Activated CD8-positive, alpha-beta T cell treated with anti-CD3 and anti-CD28 coated beads, Interleukin-2, amount 10 ng/mL, durations not matched to agents 7 days and 5 days (primary cell): ENCODE measurements at regions not wholly inside any gene's neighbourhood (a gene's known extent, or its start where the extent isn't known, plus 50 kb on each side); places are given as distances from the start of the nearest gene placed in this dataset.

Experiments
- ATAC-seq: fragments of 150-1000 bp; cut with Tn5 transposase; one replicate; pipeline ENCODE4 v1.10.0; 2021; ENCODE audit warnings: moderate library complexity
- CTCF ChIA-PET: fragments of 350-600 bp; sonication (Branson Sonifier 250); formaldehyde crosslinking; loops from one replicate; lab custom pipeline; 2021; ENCODE audit warnings: antibody characterized with exemption; lab: Charles Lee
- POLR2A ChIA-PET: fragments of 350-600 bp; sonication (Branson Sonifier 250); formaldehyde crosslinking; loops from one replicate; lab custom pipeline; 2021; ENCODE audit warnings: antibody characterized with exemption; lab: Charles Lee
- DNase-seq: peaks from one replicate; pipeline ENCODE4 v3.0.0-alpha.2; 2020
- H3K27ac Mint-ChIP-seq: one replicate; pipeline ENCODE4 v1.8.0; 2021; ENCODE audit warnings: mild to moderate bottlenecking, mixed read lengths
- H3K27me3 Mint-ChIP-seq: one replicate; pipeline ENCODE4 v1.8.0; 2021; ENCODE audit warnings: low read depth, mixed read lengths
- H3K36me3 Mint-ChIP-seq: one replicate; pipeline ENCODE4 v1.8.0; 2021; ENCODE audit warnings: low read depth, mixed read lengths
- H3K4me1 Mint-ChIP-seq: one replicate; pipeline ENCODE4 v1.8.0; 2021; ENCODE audit warnings: low read depth, mixed read lengths
- H3K4me3 Mint-ChIP-seq: one replicate; pipeline ENCODE4 v1.8.0; 2021; ENCODE audit warnings: mild to moderate bottlenecking, mixed read lengths
- H3K9me3 Mint-ChIP-seq: one replicate; pipeline ENCODE4 v1.8.0; 2022; ENCODE audit warnings: mixed read lengths; ENCODE audit not compliant: insufficient read depth

- Mint-ChIP-seq H3K36me3 (no peaks in the 10 kb centered on the region), H3K27ac (no peak overlapping the region), H3K4me1 (no peaks in the 10 kb centered on the region), H3K27me3 (no peaks in the 10 kb centered on the region), H3K4me3 (no peak overlapping the region), H3K9me3 (peaks cover 15% of the 10 kb centered on the region)
- DNase-seq (no peak), ATAC-seq (no peak)
- ChIA-PET CTCF (no interaction called here), POLR2A (no interaction called here)
Observed at GRCh38 chr12:128077211-128077916, 189.6 kb upstream of the TMEM132C start.

GRCh38 chr12:128077917-128078298 lies 189.1 kb upstream of the TMEM132C start:
- Mint-ChIP-seq H3K27ac (no peak overlapping the region), H3K4me1 (no peaks in the 10 kb centered on the region), H3K27me3 (no peaks in the 10 kb centered on the region), H3K9me3 (peaks cover 11% of the 10 kb centered on the region), H3K4me3 (no peak overlapping the region), H3K36me3 (no peaks in the 10 kb centered on the region)
- DNase-seq (no peak), ATAC-seq (no peak)
- POLR2A ChIA-PET, result no interaction called here
- CTCF ChIA-PET, result no interaction called here

GRCh38 chr12:128078301-128078971 lies 188.5 kb upstream of the TMEM132C start:
- Mint-ChIP-seq H3K4me3 (no peak overlapping the region), H3K36me3 (no peaks in the 10 kb centered on the region), H3K27ac (no peak overlapping the region), H3K4me1 (no peaks in the 10 kb centered on the region), H3K9me3 (peaks cover 8% of the 10 kb centered on the region), H3K27me3 (no peaks in the 10 kb centered on the region)
- DNase-seq (no peak), ATAC-seq (no peak)
- POLR2A ChIA-PET, result no interaction called here
- CTCF ChIA-PET, result no interaction called here

GRCh38 chr12:128079446-128079845 lies 187.5 kb upstream of the TMEM132C start:
- no peaks in the 10 kb centered on the region for H3K36me3 Mint-ChIP-seq
- peaks cover 8% of the 10 kb centered on the region for H3K9me3 Mint-ChIP-seq
- no peaks in the 10 kb centered on the region for H3K27me3 Mint-ChIP-seq
- DNase-seq, result no peak
- ATAC-seq, result no peak
- CTCF ChIA-PET, result no interaction called here
- no peak overlapping the region for H3K27ac Mint-ChIP-seq
- POLR2A ChIA-PET, result no interaction called here
- H3K4me1 Mint-ChIP-seq, result no peaks in the 10 kb centered on the region
- no peak overlapping the region for H3K4me3 Mint-ChIP-seq

- no peaks in the 10 kb centered on the region for H3K4me1 Mint-ChIP-seq
- CTCF ChIA-PET, result no interaction called here
- POLR2A ChIA-PET, result no interaction called here
- ATAC-seq (no peak), DNase-seq (no peak)
- no peak overlapping the region for H3K4me3 Mint-ChIP-seq
- H3K27me3 Mint-ChIP-seq, result no peaks in the 10 kb centered on the region
- no peaks in the 10 kb centered on the region for H3K36me3 Mint-ChIP-seq
- H3K9me3 Mint-ChIP-seq, result peaks cover 4% of the 10 kb centered on the region
- no peak overlapping the region for H3K27ac Mint-ChIP-seq
Observed at GRCh38 chr12:128083132-128083729, 183.7 kb upstream of the TMEM132C start.

- no peak for ATAC-seq
- no peaks in the 10 kb centered on the region for H3K4me1 Mint-ChIP-seq
- ChIA-PET CTCF (no interaction called here), POLR2A (no interaction called here)
- H3K9me3 Mint-ChIP-seq, result peaks cover 6% of the 10 kb centered on the region
- H3K27ac Mint-ChIP-seq, result no peak overlapping the region
- H3K27me3 Mint-ChIP-seq, result no peaks in the 10 kb centered on the region
- no peak for DNase-seq
- no peak overlapping the region for H3K4me3 Mint-ChIP-seq
- H3K36me3 Mint-ChIP-seq, result no peaks in the 10 kb centered on the region
Observed at GRCh38 chr12:128088926-128089325, 178.0 kb upstream of the TMEM132C start.

GRCh38 chr12:128089961-128090360 lies 177.0 kb upstream of the TMEM132C start:
- H3K36me3 Mint-ChIP-seq, result no peaks in the 10 kb centered on the region
- no peak overlapping the region for H3K27ac Mint-ChIP-seq
- no peaks in the 10 kb centered on the region for H3K27me3 Mint-ChIP-seq
- no peaks in the 10 kb centered on the region for H3K4me1 Mint-ChIP-seq
- CTCF ChIA-PET, result no interaction called here
- POLR2A ChIA-PET, result no interaction called here
- peaks cover 6% of the 10 kb centered on the region for H3K9me3 Mint-ChIP-seq
- ATAC-seq (no peak), DNase-seq (no peak)
- no peak overlapping the region for H3K4me3 Mint-ChIP-seq

GRCh38 chr12:128091101-128091720 lies 175.8 kb upstream of the TMEM132C start:
- Mint-ChIP-seq H3K36me3 (no peaks in the 10 kb centered on the region), H3K27me3 (no peaks in the 10 kb centered on the region), H3K27ac (no peak overlapping the region), H3K4me3 (no peak overlapping the region), H3K9me3 (peaks cover 10% of the 10 kb centered on the region), H3K4me1 (no peaks in the 10 kb centered on the region)
- no peak for ATAC-seq
- ChIA-PET POLR2A (no interaction called here), CTCF (no interaction called here)
- no peak for DNase-seq

GRCh38 chr12:128091951-128092382 lies 175.0 kb upstream of the TMEM132C start:
- no peaks in the 10 kb centered on the region for H3K4me1 Mint-ChIP-seq
- no peaks in the 10 kb centered on the region for H3K27me3 Mint-ChIP-seq
- ChIA-PET POLR2A (no interaction called here), CTCF (no interaction called here)
- no peak for ATAC-seq
- no peak for DNase-seq
- H3K4me3 Mint-ChIP-seq, result no peak overlapping the region
- no peak overlapping the region for H3K27ac Mint-ChIP-seq
- peaks cover 11% of the 10 kb centered on the region for H3K9me3 Mint-ChIP-seq
- H3K36me3 Mint-ChIP-seq, result no peaks in the 10 kb centered on the region

- ChIA-PET CTCF (no interaction called here), POLR2A (no interaction called here)
- peaks cover 13% of the 10 kb centered on the region for H3K9me3 Mint-ChIP-seq
- no peak overlapping the region for H3K27ac Mint-ChIP-seq
- ATAC-seq (no peak), DNase-seq (no peak)
- H3K4me3 Mint-ChIP-seq, result no peak overlapping the region
- no peaks in the 10 kb centered on the region for H3K27me3 Mint-ChIP-seq
- H3K36me3 Mint-ChIP-seq, result no peaks in the 10 kb centered on the region
- H3K4me1 Mint-ChIP-seq, result no peaks in the 10 kb centered on the region
Observed at GRCh38 chr12:128098730-128099129, 168.2 kb upstream of the TMEM132C start.

GRCh38 chr12:128103152-128103551 lies 163.8 kb upstream of the TMEM132C start:
- Mint-ChIP-seq H3K4me1 (no peaks in the 10 kb centered on the region), H3K4me3 (no peak overlapping the region), H3K9me3 (peaks cover 10% of the 10 kb centered on the region), H3K27ac (no peak overlapping the region), H3K36me3 (no peaks in the 10 kb centered on the region), H3K27me3 (no peaks in the 10 kb centered on the region)
- DNase-seq, result no peak
- ATAC-seq, result no peak
- ChIA-PET POLR2A (no interaction called here), CTCF (no interaction called here)

- CTCF ChIA-PET, result no interaction called here
- ATAC-seq (no peak), DNase-seq (no peak)
- H3K36me3 Mint-ChIP-seq, result no peaks in the 10 kb centered on the region
- H3K4me3 Mint-ChIP-seq, result no peak overlapping the region
- H3K27me3 Mint-ChIP-seq, result no peaks in the 10 kb centered on the region
- H3K9me3 Mint-ChIP-seq, result no peaks in the 10 kb centered on the region
- H3K27ac Mint-ChIP-seq, result no peak overlapping the region
- POLR2A ChIA-PET, result no interaction called here
- no peaks in the 10 kb centered on the region for H3K4me1 Mint-ChIP-seq
Observed at GRCh38 chr12:128109236-128109635, 157.7 kb upstream of the TMEM132C start.
